Hematopoietic multipotent progenitor cell treated with erythropoietin and hydrocortisone succinate and interleukin-3 and kit ligand, for 8 days (in vitro differentiated cells): ENCODE measurements at regions not wholly inside any gene's neighbourhood (a gene's known extent, or its start where the extent isn't known, plus 50 kb on each side); places are given as distances from the start of the nearest gene placed in this dataset.

ENCODE experiments used
- DNase-seq: peaks from one replicate; pipeline ENCODE4 v3.0.0-alpha.2; 2015

- no peak for DNase-seq
These were observed 433.9 kb upstream of the ZMIZ1 start for GRCh38 chr10:78634835-78635234.

- DNase-seq: no peak
These were observed 429.1 kb upstream of the ZMIZ1 start for GRCh38 chr10:78639629-78640028.

GRCh38 chr10:78640796-78641636 lies 427.8 kb upstream of the ZMIZ1 start:
- no peak for DNase-seq

DNA sequence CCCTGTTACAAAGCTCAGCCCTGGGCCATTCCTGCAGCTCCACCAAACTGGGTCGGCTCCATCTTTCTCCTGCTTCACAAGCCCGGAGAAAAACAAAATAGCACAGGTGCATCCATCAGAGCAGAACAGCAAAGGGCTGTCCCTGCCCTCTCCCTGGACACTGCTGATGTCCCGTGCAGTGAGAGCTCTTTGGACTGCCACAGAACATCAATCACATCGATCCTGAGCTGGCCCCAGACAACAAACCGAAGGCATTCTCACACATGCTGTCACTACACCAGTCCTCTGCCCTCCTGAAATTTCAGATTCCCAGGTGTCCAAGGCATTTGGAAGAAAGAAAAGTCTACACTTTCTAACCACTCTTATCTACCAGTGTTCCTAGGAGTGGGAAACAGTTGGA lies 427.1 kb upstream of the ZMIZ1 start:
- DNase-seq: no peak

DNA sequence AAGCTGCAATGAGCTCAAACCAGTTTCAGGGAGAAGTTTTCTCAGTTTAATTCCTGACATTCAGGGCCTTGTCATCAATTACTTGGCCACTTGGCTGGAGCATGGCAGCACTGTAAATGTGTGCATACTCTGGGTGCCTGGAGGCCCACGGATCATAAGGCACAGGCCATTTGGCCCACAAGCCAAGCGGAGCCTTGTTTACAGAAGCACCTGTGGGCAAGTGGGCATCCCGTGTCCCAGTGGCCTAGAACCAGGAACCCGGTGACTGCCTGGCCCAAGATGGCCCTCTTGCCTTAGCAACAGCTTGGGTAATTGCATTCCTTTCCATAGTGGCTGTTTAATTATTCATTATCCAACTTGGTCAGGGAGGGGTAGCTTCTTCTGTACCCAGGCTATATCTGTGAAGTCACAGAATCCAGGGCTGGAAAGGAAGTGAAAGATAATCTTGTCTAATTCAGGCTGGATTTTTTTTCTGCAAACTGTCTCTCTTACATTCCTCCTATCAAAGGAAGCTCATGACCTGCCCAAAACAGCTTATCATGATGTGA lies 426.4 kb upstream of the ZMIZ1 start:
- DNase-seq: no peak

DNA sequence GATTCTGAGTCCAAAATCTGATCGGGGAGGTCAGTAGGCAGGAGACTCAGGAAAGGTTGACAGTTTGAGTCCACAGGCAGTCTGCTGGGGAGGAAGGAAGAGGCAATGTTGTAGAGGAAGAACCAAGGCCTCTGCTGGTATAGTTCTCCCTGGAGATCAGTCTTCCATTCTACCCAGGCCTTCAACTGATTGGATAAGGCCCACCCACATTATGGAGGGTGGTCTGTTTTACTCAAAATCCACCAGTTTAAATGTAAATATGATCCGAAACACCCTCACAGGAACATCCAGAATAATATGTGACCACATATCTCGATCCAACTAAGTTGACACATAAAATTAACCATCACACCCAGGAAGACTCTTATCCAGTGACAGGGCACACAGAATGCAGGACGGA lies 425.3 kb upstream of the ZMIZ1 start:
- DNase-seq: no peak

- no peak for DNase-seq
These were observed 424.2 kb upstream of the ZMIZ1 start for GRCh38 chr10:78644550-78644949.

DNA sequence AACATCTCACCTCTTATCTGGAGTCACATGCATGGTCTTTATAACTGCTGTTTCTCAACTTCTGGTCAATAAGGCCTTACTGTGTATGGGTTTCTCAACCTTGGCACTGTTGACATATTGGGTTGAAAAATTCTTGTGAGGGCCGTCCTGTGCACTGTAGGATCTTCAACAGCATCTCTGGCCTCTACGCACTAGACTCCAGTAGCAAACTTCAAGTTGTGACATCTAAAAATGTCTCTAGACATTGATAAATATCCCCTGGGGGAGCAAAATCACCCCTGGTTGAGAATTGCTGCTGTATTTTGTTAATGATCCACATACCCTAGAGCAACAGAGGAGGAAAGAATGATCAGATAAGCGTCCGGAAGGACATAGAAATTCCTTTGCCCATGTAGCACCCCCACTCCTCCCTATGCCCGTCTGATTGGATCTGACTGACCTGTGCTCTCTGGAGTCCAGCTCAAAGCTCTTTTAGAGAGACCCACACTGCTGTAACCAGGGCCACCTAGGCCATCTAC lies 423.5 kb upstream of the ZMIZ1 start:
- peak; percentile 14 for DNase-seq

- no peak for DNase-seq
These were observed 422.8 kb upstream of the ZMIZ1 start for GRCh38 chr10:78645975-78646374.

DNA sequence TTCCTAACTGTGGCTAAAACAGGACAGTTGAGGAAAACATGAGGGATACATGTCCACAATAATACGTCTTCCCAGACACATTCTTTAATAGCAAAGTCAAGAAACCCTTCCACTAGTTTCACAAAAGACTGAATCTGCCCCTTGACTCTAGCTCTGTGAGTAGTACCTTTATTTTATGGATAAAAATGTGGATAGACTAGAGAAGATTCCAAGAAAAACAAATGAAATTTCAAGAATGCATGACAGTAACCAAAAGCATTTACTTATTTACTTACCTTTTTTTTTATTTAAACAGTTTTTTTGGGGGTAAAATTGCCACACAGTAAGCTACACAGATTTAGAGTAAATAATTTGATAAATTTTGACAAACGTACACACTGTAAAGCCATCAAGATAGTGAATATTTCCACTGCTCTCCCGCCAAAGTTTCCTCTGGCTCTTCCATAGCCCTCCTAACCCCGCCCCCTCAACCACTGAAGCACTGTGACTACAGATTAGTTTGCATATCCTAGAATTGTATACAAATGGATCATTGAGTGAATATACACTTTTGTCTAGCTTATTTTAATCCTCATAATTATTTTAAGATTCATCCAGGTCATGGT lies 420.4 kb upstream of the ZMIZ1 start:
- no peak for DNase-seq

GRCh38 chr10:78649429-78649828 lies 419.3 kb upstream of the ZMIZ1 start:
- DNase-seq: no peak

DNA sequence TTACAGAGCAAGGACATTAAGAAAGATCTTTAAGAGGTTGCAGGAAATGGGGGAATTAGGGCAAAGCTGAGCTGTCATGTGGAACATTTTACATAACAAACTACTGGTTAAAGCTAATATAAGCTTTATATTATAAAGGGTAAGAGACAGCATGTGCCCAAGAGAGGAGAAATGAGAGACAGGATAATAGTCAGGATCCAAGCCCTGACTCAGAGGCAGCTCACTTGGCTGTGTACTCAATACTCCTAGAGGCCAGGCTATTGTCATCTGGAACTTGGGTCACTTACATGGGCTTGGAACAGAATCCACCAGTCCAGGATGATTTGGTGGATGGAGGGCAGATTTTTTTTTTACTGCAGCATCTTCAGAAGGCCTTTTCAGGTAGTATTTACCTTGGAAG lies 418.6 kb upstream of the ZMIZ1 start:
- DNase-seq: no peak

- DNase-seq: no peak
These were observed 417.5 kb upstream of the ZMIZ1 start for GRCh38 chr10:78651287-78651686.

- no peak for DNase-seq
These were observed 415.2 kb upstream of the ZMIZ1 start for GRCh38 chr10:78653555-78653954.

- DNase-seq: no peak
These were observed 414.6 kb upstream of the ZMIZ1 start for GRCh38 chr10:78654047-78654590.

DNA sequence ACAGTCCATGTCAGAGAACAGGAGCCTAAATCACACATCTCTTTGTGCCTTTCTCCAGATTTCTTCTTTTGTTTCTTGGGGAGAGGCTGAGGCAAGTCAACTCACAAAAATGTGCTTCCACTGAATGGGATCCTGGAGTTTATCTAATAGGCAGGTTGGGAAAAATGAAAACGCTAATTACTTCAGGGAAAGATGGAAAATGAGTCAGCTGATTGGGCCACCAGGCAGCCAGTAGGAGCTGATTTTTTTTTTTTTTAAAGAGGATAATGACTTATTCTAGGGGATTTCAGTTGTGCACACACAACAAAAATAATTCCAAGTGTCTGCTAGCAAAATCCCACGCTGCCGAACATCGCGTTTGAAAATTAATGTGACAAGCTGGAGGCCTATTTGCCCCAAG lies 412.8 kb upstream of the ZMIZ1 start:
- no peak for DNase-seq

DNA sequence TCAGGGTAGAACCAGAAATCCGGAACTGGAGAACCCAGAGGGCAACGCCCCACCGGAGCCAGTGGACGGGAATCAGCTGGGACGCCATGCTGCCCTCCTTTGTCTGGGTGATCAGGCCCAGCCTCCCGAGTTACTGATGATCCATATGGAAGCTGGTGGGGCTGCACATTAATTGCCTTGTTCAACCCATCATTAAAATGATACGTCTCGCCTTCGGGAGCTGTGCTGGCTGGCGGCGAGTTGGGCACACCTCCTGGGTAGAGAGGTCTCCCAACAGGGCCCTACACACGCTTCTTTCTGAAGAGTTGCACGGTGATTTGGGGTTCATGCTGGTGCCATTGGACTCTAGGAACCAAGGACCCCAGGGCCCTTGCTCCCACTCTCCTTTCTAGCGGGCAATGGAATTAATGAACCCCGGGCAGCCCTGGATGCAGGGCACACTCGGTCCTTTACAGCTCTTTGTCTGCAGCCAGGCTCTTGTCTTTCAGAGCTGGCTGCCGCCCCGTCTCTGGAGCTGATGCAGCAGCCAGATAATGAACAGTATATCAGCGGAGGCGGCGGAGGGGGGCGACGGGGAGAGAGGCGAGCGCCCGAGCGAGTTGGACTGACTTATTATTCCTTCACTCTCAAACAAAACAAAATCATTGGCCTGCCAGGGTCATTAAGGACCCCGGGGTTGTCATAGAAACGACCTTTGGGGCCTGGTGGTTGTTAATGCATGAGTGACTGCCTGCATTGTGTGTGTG lies 412.2 kb upstream of the ZMIZ1 start:
- DNase-seq: no peak

DNA sequence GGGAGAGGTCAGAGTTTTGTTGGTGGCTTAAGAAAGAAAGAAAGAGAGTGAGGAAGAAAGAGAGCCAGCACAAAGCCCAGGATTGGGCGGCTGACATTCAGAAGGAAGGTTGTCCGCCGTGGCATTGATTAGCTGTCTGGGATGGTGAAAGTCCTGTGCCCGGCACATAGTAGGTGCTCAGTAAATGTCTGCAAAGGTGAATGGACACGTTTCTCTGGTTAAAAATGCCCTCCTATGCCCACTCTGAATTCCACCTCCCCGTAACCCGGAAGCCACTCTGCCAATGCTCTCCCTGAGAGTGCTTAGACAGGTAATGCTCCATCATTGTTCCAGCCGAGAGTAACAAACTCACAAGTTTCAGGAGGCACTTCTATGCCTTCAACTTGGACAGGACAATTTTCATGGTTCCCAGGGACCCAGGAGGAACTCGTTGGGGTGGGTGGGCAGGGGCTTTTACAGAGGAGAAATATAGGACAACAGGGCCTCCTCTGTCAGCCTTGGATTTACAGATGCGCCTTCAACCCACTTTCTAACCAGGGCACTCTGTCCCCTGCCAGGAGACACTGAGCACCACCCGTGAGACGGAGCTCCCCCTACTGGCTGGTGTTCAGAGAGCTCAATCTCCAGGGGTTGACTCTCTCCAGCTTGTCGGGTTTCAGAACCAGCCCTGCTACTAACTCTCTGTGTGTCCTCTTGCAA lies 411.5 kb upstream of the ZMIZ1 start:
- peak; percentile 71 for DNase-seq

DNA sequence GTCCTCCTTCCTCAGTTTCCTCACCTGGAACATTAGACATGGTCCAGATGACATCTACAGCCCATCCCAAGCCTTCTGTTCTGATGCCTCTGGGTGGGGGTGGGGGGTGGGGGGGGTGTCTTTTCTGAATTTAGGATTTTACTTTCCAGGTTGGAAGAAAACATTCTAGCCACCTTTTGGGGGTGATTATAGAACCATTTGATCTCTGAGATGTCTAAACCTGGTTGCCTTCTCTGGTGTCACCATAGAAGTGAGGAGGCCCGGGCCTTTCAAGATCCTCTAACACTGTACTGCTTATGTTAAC lies 411.0 kb upstream of the ZMIZ1 start:
- DNase-seq: no peak

DNA sequence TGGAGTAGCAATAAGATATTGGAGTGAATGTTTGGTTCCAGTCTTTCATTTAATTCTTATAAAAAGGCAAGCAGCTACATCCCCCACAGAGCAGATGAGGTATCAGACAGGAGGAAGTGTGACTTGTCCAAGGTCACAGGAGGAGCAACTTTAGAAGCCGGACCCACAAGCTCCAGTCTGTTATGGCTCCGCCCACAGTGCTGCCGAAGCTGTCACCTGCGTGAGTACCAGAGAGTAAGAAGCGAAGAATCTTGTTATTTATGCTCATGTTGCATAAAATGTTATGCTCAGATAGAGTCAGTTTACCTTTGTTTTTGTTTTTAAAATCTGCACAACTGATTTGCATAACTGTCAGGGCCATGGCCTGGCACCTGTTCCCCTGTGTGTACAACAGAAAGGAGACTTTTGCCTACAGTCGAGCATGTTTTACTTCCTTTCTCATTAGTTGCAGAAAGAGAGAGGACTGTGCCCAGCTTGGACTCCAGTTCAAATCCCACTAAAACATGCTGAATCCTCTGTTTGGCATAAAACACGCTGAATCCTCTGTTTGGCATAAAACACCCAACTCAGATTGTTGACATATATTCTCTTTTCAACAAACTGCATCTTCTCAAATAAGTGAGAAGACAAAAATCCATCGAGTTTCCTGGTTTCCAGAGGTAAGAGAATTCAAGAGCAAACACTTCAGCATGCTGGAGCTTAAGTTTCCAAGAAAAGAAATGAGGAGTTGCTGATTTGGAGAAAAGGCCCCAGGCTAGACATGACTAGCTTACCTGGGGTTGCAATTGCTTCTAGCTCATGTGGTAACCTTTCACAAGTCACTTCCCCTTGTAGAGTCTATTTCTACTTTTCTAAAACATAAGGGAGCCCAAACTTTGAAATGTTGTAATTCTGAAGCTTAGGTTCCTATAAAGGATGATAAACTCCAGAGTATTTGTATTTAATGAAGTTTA lies 409.8 kb upstream of the ZMIZ1 start:
- DNase-seq: no peak

DNA sequence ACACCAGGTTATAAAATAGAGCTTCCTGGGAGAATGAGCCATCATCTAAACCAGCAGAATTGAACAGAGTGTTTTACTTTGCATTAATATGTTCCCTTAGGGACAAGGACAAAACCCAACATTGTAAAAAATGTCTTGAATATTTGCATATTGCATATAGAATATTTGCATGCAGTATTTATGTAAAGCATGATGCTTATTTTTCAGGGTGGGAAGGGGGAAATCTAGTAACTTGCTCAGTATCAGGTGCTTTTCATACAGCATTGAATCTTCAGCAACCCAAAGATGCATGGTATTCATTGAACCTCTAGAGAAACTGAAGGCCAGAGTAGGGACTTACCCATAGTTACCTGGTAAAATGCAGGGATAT lies 409.2 kb upstream of the ZMIZ1 start:
- no peak for DNase-seq
